Calu3 (cell line): ENCODE measurements at regions not wholly inside any gene's neighbourhood (a gene's known extent, or its start where the extent isn't known, plus 50 kb on each side); places are given as distances from the start of the nearest gene placed in this dataset.

ENCODE experiments used
- BruUV-seq: library from RNA; stranded (reverse); fragments of 400-500 nt; replicated peaks from 2 replicates; lab custom pipeline; 2021; lab: Mats Ljungman, UMichigan
- CTCF ChIA-PET: fragments of 300-600 bp; sonication (Branson Sonifier 250); formaldehyde crosslinking; loops from one replicate; lab custom pipeline; 2022; ENCODE audit warnings: antibody characterized with exemption; lab: Charles Lee
- DNase-seq: peaks from one replicate; pipeline ENCODE4 v3.0.0; 2022
- H3K27ac Mint-ChIP-seq: one replicate; pipeline ENCODE4 v1.8.0; 2022; ENCODE audit warnings: mixed read lengths; ENCODE audit not compliant: unreplicated experiment
- H3K27me3 Mint-ChIP-seq: one replicate; pipeline ENCODE4 v1.8.0; 2022; ENCODE audit warnings: mixed read lengths; ENCODE audit not compliant: unreplicated experiment
- H3K36me3 Mint-ChIP-seq: one replicate; pipeline ENCODE4 v1.8.0; 2022; ENCODE audit warnings: mild to moderate bottlenecking, moderate library complexity, mixed read lengths; ENCODE audit not compliant: insufficient read depth, unreplicated experiment
- H3K4me1 Mint-ChIP-seq: one replicate; pipeline ENCODE4 v1.8.0; 2022; ENCODE audit warnings: mild to moderate bottlenecking, low read depth, mixed read lengths; ENCODE audit not compliant: unreplicated experiment
- H3K4me3 Mint-ChIP-seq: one replicate; pipeline ENCODE4 v1.8.0; 2022; ENCODE audit warnings: mild to moderate bottlenecking, low read depth, moderate library complexity, mixed read lengths; ENCODE audit not compliant: unreplicated experiment
- H3K9me3 Mint-ChIP-seq: one replicate; pipeline ENCODE4 v1.8.0; 2022; ENCODE audit warnings: low read depth, mixed read lengths; ENCODE audit not compliant: unreplicated experiment
- intact Hi-C: fragments of 100-400 bp; cut with micrococcal nuclease; formaldehyde crosslinking; loops from one replicate; pipeline ENCODE4 v1.10.0; 2022; ENCODE audit not compliant: unreplicated experiment
- TF ChIP-seq, protein P1 (sequence below): fragments of 200-600 bp; IDR thresholded peaks from one replicate; pipeline ENCODE4 v1.8.0; 2022; ENCODE audit warnings: antibody characterized with exemption; ENCODE audit not compliant: unreplicated experiment

DNA sequence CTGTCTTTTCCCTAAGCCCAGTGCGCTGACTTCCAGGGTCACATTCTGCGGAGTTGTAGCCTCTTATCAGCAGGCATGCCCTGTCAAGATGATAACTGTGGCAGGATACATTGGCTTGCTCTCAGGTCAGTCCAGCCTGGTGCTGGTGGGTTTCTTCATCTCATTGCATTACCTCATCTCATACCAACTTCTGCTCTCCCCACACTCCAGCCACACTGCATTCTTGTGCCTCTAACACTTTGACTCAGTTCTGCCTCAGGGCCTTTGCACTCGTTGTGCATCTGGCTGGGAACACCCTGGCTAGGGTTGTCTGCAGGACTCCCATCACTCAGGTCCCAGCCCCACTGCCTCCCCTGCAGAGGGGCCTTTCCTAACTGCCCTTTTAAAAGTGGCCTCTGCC, 110.3 kb upstream of the BACH2 start:
- no TSS peak for BruUV-seq
- H3K27me3 Mint-ChIP-seq: no peaks in the 10 kb centered on the region
- no peak overlapping the region for H3K4me3 Mint-ChIP-seq
- H3K36me3 Mint-ChIP-seq: peaks cover 5% of the 10 kb centered on the region
- intact Hi-C loops: no loop called here
- TF ChIP-seq, protein P1, sequence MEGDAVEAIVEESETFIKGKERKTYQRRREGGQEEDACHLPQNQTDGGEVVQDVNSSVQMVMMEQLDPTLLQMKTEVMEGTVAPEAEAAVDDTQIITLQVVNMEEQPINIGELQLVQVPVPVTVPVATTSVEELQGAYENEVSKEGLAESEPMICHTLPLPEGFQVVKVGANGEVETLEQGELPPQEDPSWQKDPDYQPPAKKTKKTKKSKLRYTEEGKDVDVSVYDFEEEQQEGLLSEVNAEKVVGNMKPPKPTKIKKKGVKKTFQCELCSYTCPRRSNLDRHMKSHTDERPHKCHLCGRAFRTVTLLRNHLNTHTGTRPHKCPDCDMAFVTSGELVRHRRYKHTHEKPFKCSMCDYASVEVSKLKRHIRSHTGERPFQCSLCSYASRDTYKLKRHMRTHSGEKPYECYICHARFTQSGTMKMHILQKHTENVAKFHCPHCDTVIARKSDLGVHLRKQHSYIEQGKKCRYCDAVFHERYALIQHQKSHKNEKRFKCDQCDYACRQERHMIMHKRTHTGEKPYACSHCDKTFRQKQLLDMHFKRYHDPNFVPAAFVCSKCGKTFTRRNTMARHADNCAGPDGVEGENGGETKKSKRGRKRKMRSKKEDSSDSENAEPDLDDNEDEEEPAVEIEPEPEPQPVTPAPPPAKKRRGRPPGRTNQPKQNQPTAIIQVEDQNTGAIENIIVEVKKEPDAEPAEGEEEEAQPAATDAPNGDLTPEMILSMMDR: no peak
- H3K4me1 Mint-ChIP-seq: peaks cover 86% of the 10 kb centered on the region
- no peak for DNase-seq
- CTCF ChIA-PET: no interaction called here
- no peak overlapping the region for H3K27ac Mint-ChIP-seq
- H3K9me3 Mint-ChIP-seq: peaks cover 2% of the 10 kb centered on the region

DNA sequence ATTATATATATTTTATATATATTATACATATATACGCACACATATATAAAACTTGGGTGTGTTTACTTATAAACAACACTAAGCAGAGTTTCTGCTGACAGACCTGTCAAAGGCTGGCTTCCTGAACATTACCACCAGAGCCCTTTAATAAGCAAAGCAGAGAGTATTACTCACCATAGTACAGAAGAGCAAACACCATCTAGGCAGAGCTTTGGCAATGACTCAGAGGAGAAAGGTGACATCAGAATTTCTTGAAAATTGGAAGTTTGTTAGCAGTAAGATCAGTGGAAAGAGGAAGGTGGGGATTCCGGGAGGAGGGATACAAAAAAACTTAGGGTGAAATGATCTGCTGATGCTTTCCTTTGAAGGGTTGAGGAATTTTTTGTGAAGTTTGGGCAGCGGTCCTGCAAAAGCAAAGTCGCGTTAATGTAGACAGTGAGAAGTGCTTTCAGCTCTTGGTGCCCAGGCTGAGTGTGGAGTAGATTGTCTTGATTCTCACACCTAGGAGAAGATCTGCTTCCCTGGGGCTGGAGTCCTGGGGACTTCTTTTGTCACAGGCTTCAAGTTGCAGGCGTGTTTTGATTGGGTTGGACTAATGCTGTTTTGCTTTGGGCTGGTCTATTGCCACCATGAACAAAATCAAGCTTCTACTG, 109.6 kb upstream of the BACH2 start:
- BruUV-seq: no TSS peak
- TF ChIP-seq, protein P1: no peak

DNA sequence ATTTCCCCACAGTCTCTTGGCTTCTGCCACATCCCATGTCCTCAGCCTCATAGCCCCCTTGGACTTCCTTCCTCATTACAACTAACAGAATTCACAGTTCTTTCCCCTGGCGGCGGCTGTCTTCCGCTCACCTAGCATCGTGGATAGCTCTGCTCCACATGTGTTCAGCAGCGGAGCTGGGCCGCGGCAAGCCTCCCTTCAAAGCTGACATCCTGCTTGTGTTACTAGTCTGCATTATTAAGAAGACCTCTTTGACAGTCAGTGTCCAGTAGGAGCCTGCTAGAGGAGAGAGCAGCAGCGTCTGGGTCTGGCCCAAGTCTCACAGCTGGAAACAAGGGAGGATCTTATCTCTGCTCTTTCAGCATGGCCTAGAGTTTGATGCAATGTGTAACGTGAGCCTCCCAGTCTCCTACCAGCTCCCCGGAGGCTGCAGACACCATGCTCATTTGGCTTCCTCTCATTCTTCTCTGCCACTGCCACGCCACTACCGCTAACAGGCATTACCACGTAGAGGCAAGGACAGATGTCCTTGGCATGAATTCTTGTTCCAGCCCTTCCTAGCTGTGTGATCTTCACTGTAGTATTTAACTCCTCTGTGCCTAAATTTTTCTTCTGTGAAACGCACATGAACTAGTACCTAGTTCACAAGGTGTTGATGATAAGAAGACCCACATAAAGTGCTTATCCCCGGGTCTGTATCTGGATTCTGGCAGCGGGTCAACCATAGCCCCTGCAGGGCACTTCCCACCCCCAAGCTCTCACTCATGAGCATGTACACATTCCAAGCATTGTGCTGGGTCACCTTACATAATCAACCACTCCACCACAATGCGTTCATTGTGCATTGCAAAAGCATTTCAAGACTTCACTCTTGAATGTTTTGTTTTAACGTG, 107.1 kb upstream of the BACH2 start:
- intact Hi-C loops: no loop called here
- no peaks in the 10 kb centered on the region for H3K27me3 Mint-ChIP-seq
- peak overlapping the region; percentile 9 for H3K4me3 Mint-ChIP-seq
- DNase-seq: peak; percentile 54
- H3K36me3 Mint-ChIP-seq: no peaks in the 10 kb centered on the region
- TF ChIP-seq, protein P1: no peak
- H3K9me3 Mint-ChIP-seq: no peaks in the 10 kb centered on the region
- BruUV-seq: no TSS peak
- peak overlapping the region; percentile 15 for H3K27ac Mint-ChIP-seq
- H3K4me1 Mint-ChIP-seq: peaks cover 64% of the 10 kb centered on the region
- CTCF ChIA-PET: interaction anchor here (1.0 to 1.1 kb wide), 2 partner anchors 10 to 76 kb away, joined by 3 read pairs; no protein-coding TSS in a partner anchor

More for the DNA sequence above, 109.6 kb upstream of the BACH2 start:
- H3K36me3 Mint-ChIP-seq: peaks cover 5% of the 10 kb centered on the region
- intact Hi-C loops: no loop called here
- H3K27ac Mint-ChIP-seq: peak overlapping the region; percentile 36
- H3K4me3 Mint-ChIP-seq: no peak overlapping the region
- CTCF ChIA-PET: interaction anchor here (0.7 to 1.0 kb wide), 2 partner anchors 60 to 466 kb away, joined by 3 to 4 read pairs; no protein-coding TSS in a partner anchor
- DNase-seq: no peak
- H3K4me1 Mint-ChIP-seq: peaks cover 80% of the 10 kb centered on the region
- peaks cover 2% of the 10 kb centered on the region for H3K9me3 Mint-ChIP-seq
- no peaks in the 10 kb centered on the region for H3K27me3 Mint-ChIP-seq

DNA sequence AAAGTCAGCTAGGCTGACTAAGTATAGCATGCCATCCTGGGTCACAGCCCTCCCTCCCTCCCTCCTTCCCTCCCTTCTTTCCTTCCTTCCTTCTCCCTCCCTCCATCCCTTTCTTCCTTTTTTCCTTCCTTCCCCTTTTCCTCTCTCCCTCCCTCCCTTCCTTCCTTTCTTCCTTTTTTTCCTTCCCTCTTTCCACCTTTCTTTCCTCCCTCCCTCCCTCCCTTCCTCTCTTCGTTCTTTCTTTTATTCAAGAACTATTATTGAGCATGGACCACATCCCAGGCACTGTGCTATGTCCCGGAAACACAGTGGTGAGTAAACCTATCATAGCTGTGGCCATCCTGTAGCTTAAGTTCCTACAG, 106.2 kb upstream of the BACH2 start:
- intact Hi-C loops: no loop called here
- Mint-ChIP-seq H3K4me3 (no peak overlapping the region), H3K9me3 (no peaks in the 10 kb centered on the region), H3K27me3 (no peaks in the 10 kb centered on the region), H3K36me3 (peaks cover 6% of the 10 kb centered on the region), H3K4me1 (peaks cover 71% of the 10 kb centered on the region), H3K27ac (no peak overlapping the region)
- TF ChIP-seq, protein P1: no peak
- no TSS peak for BruUV-seq
- CTCF ChIA-PET: interaction anchor here (1.1 kb wide), 1 partner anchor 9 kb away, joined by 3 read pairs; no protein-coding TSS in a partner anchor
- DNase-seq: no peak
